HG02943 (cell line): ENCODE measurements at regions not wholly inside any gene's neighbourhood (a gene's known extent, or its start where the extent isn't known, plus 50 kb on each side); places are given as distances from the start of the nearest gene placed in this dataset.

Source experiments
- ATAC-seq: cut with Tn5 transposase; IDR thresholded peaks from one replicate; pipeline ENCODE4 v1.9.1; 2021; ENCODE audit warnings: mild to moderate bottlenecking, low read depth, moderate library complexity; ENCODE audit not compliant: unreplicated experiment

- ATAC-seq = no peak
Measured at GRCh38 chr2:221254299-221254698, 317.8 kb downstream of the EPHA4 start.

- no peak for ATAC-seq
Measured at GRCh38 chr2:221255862-221256261, 316.2 kb downstream of the EPHA4 start.

- no peak for ATAC-seq
Measured at GRCh38 chr2:221258464-221258863, 313.6 kb downstream of the EPHA4 start.

- ATAC-seq = no peak
Measured at GRCh38 chr2:221262651-221263050, 309.5 kb downstream of the EPHA4 start.

GRCh38 chr2:221263573-221263972, 308.5 kb downstream of the EPHA4 start:
- no peak for ATAC-seq

GRCh38 chr2:221264318-221264717, 307.8 kb downstream of the EPHA4 start:
- ATAC-seq = no peak

GRCh38 chr2:221267773-221268425, 304.2 kb downstream of the EPHA4 start:
- ATAC-seq = no peak

- ATAC-seq = no peak
Measured at GRCh38 chr2:221268631-221269030, 303.5 kb downstream of the EPHA4 start.

GRCh38 chr2:221270806-221271205, 301.3 kb downstream of the EPHA4 start:
- ATAC-seq = no peak

GRCh38 chr2:221272729-221273128, 299.4 kb downstream of the EPHA4 start:
- ATAC-seq = no peak

- ATAC-seq = no peak
Measured at GRCh38 chr2:221276033-221276432, 296.1 kb downstream of the EPHA4 start.

- no peak for ATAC-seq
Measured at GRCh38 chr2:221276601-221277000, 295.5 kb downstream of the EPHA4 start.

- no peak for ATAC-seq
Measured at GRCh38 chr2:221282386-221282785, 289.7 kb downstream of the EPHA4 start.

GRCh38 chr2:221283896-221284545, 288.1 kb downstream of the EPHA4 start:
- ATAC-seq = no peak

GRCh38 chr2:221285148-221285547, 287.0 kb downstream of the EPHA4 start:
- ATAC-seq = no peak

- no peak for ATAC-seq
Measured at GRCh38 chr2:221286406-221286805, 285.7 kb downstream of the EPHA4 start.

GRCh38 chr2:221289389-221289788, 282.7 kb downstream of the EPHA4 start:
- ATAC-seq = no peak

- no peak for ATAC-seq
Measured at GRCh38 chr2:221289846-221290245, 282.3 kb downstream of the EPHA4 start.

- no peak for ATAC-seq
Measured at GRCh38 chr2:221293949-221294742, 278.0 kb downstream of the EPHA4 start.

- no peak for ATAC-seq
Measured at GRCh38 chr2:221304916-221305315, 267.2 kb downstream of the EPHA4 start.

GRCh38 chr2:221308507-221309066, 263.5 kb downstream of the EPHA4 start:
- no peak for ATAC-seq
